Liver (tissue), 8 donors: ENCODE measurements at regions not wholly inside any gene's neighbourhood (a gene's known extent, or its start where the extent isn't known, plus 50 kb on each side); places are given as distances from the start of the nearest gene placed in this dataset.

Experiments
- DNase-seq: peaks from one replicate; pipeline ENCODE4 v3.0.0-alpha.2; 2017; ENCODE audit warnings: low spot score
- H3K27ac ChIP-seq, 2 donors: one replicate each; pipeline ENCODE4 v1.7.0; 2013; ENCODE audit warnings: inconsistent platforms in 2 of 2, low read length in 2 of 2, control low read depth in 1 of 2, low read depth in 1 of 2, mild to moderate bottlenecking in 1 of 2
- H3K27me3 ChIP-seq, 4 donors: one replicate each; pipeline versions ENCODE4 v1.6.1 to v1.7.0; 2013; ENCODE audit warnings: low read length in 3 of 4, inconsistent platforms in 1 of 4, mild to moderate bottlenecking in 1 of 4, moderate library complexity in 1 of 4; ENCODE audit not compliant: control insufficient read depth in 4 of 4, insufficient read depth in 4 of 4
- H3K36me3 ChIP-seq, 4 donors: one replicate each; pipeline versions ENCODE4 v1.6.1 to v1.7.0; 2013; ENCODE audit warnings: low read length in 3 of 4, mild to moderate bottlenecking in 3 of 4, low read depth in 1 of 4, moderate library complexity in 1 of 4; ENCODE audit not compliant: control insufficient read depth in 4 of 4, insufficient read depth in 3 of 4
- H3K4me1 ChIP-seq, 4 donors: one replicate each; pipeline versions ENCODE4 v1.6.1 to v1.7.0; 2013; ENCODE audit warnings: low read length in 3 of 4, mild to moderate bottlenecking in 3 of 4, moderate library complexity in 1 of 4; ENCODE audit not compliant: control insufficient read depth in 4 of 4, insufficient read depth in 4 of 4
- H3K4me3 ChIP-seq, 3 donors: one replicate each; pipeline versions ENCODE4 v1.6.1 to v1.7.0; 2013; ENCODE audit warnings: low read length in 3 of 3, control low read depth in 1 of 3, low read depth in 1 of 3, mild to moderate bottlenecking in 1 of 3
- H3K9ac ChIP-seq, 2 donors: one replicate each; pipeline ENCODE4 v1.7.0; 2013; ENCODE audit warnings: low read length in 2 of 2, mild to moderate bottlenecking in 2 of 2, moderate library complexity in 2 of 2, control low read depth in 1 of 2, low read depth in 1 of 2
- H3K9me3 ChIP-seq, 4 donors: one replicate each; pipeline versions ENCODE4 v1.6.1 to v1.7.0; 2013; ENCODE audit warnings: low read length in 3 of 4; ENCODE audit not compliant: control insufficient read depth in 4 of 4
- ATF3 ChIP-seq: IDR thresholded peaks from 2 replicates; pipeline ENCODE4 v1.6.1; 2016; ENCODE audit warnings: antibody characterized with exemption
- EGR1 ChIP-seq, 2 donors: IDR thresholded peaks; 2 replicates each; pipeline ENCODE4 v1.6.1; 2016 to 2018; ENCODE audit warnings: antibody characterized with exemption in 2 of 2, low read depth in 2 of 2
- FOXA2 ChIP-seq: IDR thresholded peaks from 2 replicates; pipeline ENCODE4 v1.6.1; 2016; ENCODE audit warnings: antibody characterized with exemption
- GABPA ChIP-seq, 2 donors: IDR thresholded peaks in 1 of 2; conservative IDR thresholded peaks in 1 of 2; 2 replicates each; pipeline ENCODE4 v1.6.1; 2016; ENCODE audit warnings: antibody characterized with exemption in 2 of 2, mild to moderate bottlenecking in 1 of 2, moderate library complexity in 1 of 2
- HNF4A ChIP-seq, 2 donors: conservative IDR thresholded peaks; 2 replicates each; pipeline ENCODE4 v1.6.1; 2016; ENCODE audit warnings: antibody characterized with exemption in 2 of 2, mild to moderate bottlenecking in 2 of 2
- HNF4G ChIP-seq: IDR thresholded peaks from 2 replicates; pipeline ENCODE4 v1.6.1; 2016; ENCODE audit warnings: antibody characterized with exemption
- JUND ChIP-seq, 2 donors: IDR thresholded peaks; 2 replicates each; pipeline ENCODE4 v1.6.1; 2016; ENCODE audit warnings: antibody characterized with exemption in 2 of 2
- MAX ChIP-seq: IDR thresholded peaks from 2 replicates; pipeline ENCODE4 v1.6.1; 2016; ENCODE audit warnings: antibody characterized with exemption
- NR2F2 ChIP-seq: IDR thresholded peaks from 2 replicates; pipeline ENCODE4 v1.6.1; 2016; ENCODE audit warnings: antibody characterized with exemption
- RAD21 ChIP-seq, 2 donors: IDR thresholded peaks; 2 replicates each; pipeline ENCODE4 v1.6.1; 2016; ENCODE audit warnings: antibody characterized with exemption in 2 of 2, mild to moderate bottlenecking in 2 of 2
- RXRA ChIP-seq, 2 donors: IDR thresholded peaks; 2 replicates each; pipeline ENCODE4 v1.6.1; 2017 to 2018; ENCODE audit warnings: antibody characterized with exemption in 2 of 2, mild to moderate bottlenecking in 1 of 2
- SP1 ChIP-seq: IDR thresholded peaks from 2 replicates; pipeline ENCODE4 v1.6.1; 2018; ENCODE audit warnings: antibody characterized with exemption, mild to moderate bottlenecking
- TAF1 ChIP-seq: conservative IDR thresholded peaks from 2 replicates; pipeline ENCODE4 v1.6.1; 2016; ENCODE audit warnings: antibody characterized with exemption, mild to moderate bottlenecking
- YY1 ChIP-seq: IDR thresholded peaks from 2 replicates; pipeline ENCODE4 v1.6.1; 2016; ENCODE audit warnings: antibody characterized with exemption, mild to moderate bottlenecking
- WGBS: extraction: QIAGEN DNeasy Blood & Tissue Kit; methylation state at CpG from one replicate; pipeline ENCODE4 v1.1.7; 2013; 5-methylcytosine and 5-hydroxymethylcytosine counted together
- TF ChIP-seq, protein P1 (sequence below): IDR thresholded peaks from 2 replicates; pipeline ENCODE4 v1.6.1; 2016; ENCODE audit warnings: antibody characterized with exemption
- TF ChIP-seq, protein P2 (sequence below): fragments of 150-350 bp; IDR thresholded peaks from 2 replicates; pipeline ENCODE4 v1.5.1; 2017; ENCODE audit warnings: improper control_type of control experiment, low read depth, low read length; ENCODE audit not compliant: missing input control
- donor health status: healthy.
- donor health status: healthy.
- donor health status: healthy.
- donor health status: healthy.
- donor health status: healthy.

- TF ChIP-seq, protein P1, sequence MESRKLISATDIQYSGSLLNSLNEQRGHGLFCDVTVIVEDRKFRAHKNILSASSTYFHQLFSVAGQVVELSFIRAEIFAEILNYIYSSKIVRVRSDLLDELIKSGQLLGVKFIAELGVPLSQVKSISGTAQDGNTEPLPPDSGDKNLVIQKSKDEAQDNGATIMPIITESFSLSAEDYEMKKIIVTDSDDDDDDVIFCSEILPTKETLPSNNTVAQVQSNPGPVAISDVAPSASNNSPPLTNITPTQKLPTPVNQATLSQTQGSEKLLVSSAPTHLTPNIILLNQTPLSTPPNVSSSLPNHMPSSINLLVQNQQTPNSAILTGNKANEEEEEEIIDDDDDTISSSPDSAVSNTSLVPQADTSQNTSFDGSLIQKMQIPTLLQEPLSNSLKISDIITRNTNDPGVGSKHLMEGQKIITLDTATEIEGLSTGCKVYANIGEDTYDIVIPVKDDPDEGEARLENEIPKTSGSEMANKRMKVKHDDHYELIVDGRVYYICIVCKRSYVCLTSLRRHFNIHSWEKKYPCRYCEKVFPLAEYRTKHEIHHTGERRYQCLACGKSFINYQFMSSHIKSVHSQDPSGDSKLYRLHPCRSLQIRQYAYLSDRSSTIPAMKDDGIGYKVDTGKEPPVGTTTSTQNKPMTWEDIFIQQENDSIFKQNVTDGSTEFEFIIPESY: no peak
These were observed 1069.2 kb upstream of the CHAC2 start (continued) for GRCh38 chr2:52698408-52698807.

- WGBS: 88% methylated on average over 4 of the region's 4 CpGs
- Histone ChIP-seq H3K9me3 (peaks cover 0 to 4% (median 0%) of the 10 kb centered on the region in 4 donors), H3K4me3 (no peak overlapping the region), H3K4me1 (no peaks in the 10 kb centered on the region), H3K27me3 (no peaks in the 10 kb centered on the region), H3K9ac (no peak overlapping the region), H3K36me3 (no peaks in the 10 kb centered on the region), H3K27ac (no peak overlapping the region)
- TF ChIP-seq YY1: no peak
- no peak for TF ChIP-seq RXRA (IDR thresholded peaks at IDR 0.05)
- TF ChIP-seq MAX: no peak
- DNase-seq: no peak
These were observed 1069.9 kb upstream of the CHAC2 start for GRCh38 chr2:52697690-52698089.

GRCh38 chr2:52695731-52696130 lies 1071.9 kb upstream of the CHAC2 start:
- no peak overlapping the region for H3K9ac ChIP-seq
- no peaks in the 10 kb centered on the region for H3K27me3 ChIP-seq
- WGBS: 71% methylated on average over 3 of the region's 3 CpGs
- TF ChIP-seq HNF4G: no peak
- TF ChIP-seq RXRA (IDR thresholded peaks at IDR 0.05): no peak
- TF ChIP-seq GABPA (IDR thresholded peaks at IDR 0.05 in 1 of 2, conservative IDR thresholded peaks at IDR 0.05 in 1 of 2): no peak
- peaks cover 0 to 4% (median 0%) of the 10 kb centered on the region in 4 donors for H3K9me3 ChIP-seq
- no peak overlapping the region for H3K4me3 ChIP-seq
- no peak for DNase-seq
- H3K27ac ChIP-seq: no peak overlapping the region
- no peaks in the 10 kb centered on the region for H3K36me3 ChIP-seq
- no peaks in the 10 kb centered on the region for H3K4me1 ChIP-seq

DNA sequence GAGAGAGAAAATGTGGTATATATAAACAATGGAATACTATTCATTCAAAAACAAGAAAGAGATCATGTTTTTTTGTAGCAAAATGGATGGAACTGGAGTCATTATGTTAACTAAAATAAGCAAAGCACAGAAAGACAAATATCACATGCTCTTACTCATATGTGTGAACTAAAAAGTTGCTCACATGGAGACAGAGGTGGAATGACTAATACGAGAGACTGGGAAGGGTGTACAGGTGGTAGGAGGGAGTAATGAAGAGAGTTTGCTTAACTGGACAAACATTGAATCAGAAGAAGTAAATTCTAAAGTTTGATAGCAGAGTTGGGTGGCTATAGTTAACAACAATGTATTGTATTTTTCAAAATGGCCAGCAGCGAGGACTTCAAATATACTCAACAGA lies 1080.7 kb upstream of the CHAC2 start:
- H3K27ac ChIP-seq: no peak overlapping the region
- H3K9ac ChIP-seq: no peak overlapping the region
- no peaks in the 10 kb centered on the region for H3K27me3 ChIP-seq
- H3K4me1 ChIP-seq: no peaks in the 10 kb centered on the region
- H3K9me3 ChIP-seq: peaks cover 0 to 6% (median 0%) of the 10 kb centered on the region in 4 donors
- no peak for DNase-seq
- H3K4me3 ChIP-seq: no peak overlapping the region
- 80% methylated on average over 2 of the region's 2 CpGs for WGBS
- no peaks in the 10 kb centered on the region for H3K36me3 ChIP-seq
- TF ChIP-seq GABPA (IDR thresholded peaks at IDR 0.05 in 1 of 2, conservative IDR thresholded peaks at IDR 0.05 in 1 of 2): no peak
- TF ChIP-seq RXRA (IDR thresholded peaks at IDR 0.05): no peak
- no peak for TF ChIP-seq RAD21 (IDR thresholded peaks at IDR 0.05)
- TF ChIP-seq TAF1: no peak
- no peak for TF ChIP-seq YY1
- TF ChIP-seq, protein P2, sequence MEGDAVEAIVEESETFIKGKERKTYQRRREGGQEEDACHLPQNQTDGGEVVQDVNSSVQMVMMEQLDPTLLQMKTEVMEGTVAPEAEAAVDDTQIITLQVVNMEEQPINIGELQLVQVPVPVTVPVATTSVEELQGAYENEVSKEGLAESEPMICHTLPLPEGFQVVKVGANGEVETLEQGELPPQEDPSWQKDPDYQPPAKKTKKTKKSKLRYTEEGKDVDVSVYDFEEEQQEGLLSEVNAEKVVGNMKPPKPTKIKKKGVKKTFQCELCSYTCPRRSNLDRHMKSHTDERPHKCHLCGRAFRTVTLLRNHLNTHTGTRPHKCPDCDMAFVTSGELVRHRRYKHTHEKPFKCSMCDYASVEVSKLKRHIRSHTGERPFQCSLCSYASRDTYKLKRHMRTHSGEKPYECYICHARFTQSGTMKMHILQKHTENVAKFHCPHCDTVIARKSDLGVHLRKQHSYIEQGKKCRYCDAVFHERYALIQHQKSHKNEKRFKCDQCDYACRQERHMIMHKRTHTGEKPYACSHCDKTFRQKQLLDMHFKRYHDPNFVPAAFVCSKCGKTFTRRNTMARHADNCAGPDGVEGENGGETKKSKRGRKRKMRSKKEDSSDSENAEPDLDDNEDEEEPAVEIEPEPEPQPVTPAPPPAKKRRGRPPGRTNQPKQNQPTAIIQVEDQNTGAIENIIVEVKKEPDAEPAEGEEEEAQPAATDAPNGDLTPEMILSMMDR: no peak
- TF ChIP-seq SP1: no peak
- no peak for TF ChIP-seq HNF4A (conservative IDR thresholded peaks at IDR 0.05)
- TF ChIP-seq EGR1 (IDR thresholded peaks at IDR 0.05; ENCODE audit: low read depth in 2 of 2): no peak
- TF ChIP-seq MAX: no peak
- TF ChIP-seq, protein P1: no peak
- no peak for TF ChIP-seq NR2F2
- TF ChIP-seq FOXA2: no peak
- no peak for TF ChIP-seq JUND (IDR thresholded peaks at IDR 0.05)
- TF ChIP-seq ATF3: no peak
- TF ChIP-seq HNF4G: no peak
